ENCODE measurements at regions not wholly inside any gene's neighbourhood (a gene's known extent, or its start where the extent isn't known, plus 50 kb on each side); places are given as distances from the start of the nearest gene placed in this dataset.

GRCh38 chr3:168531116-168531515 lies 435.4 kb upstream of the GOLIM4 start:
- no peaks in the 10 kb centered on the region for H3K36me3 Mint-ChIP-seq (ENCODE audit: low read depth)
- DNase-seq, result no peak
- intact Hi-C loops (cut with micrococcal nuclease), result no loop called here
- CTCF ChIA-PET, result no interaction called here
- H3K4me1 Mint-ChIP-seq (ENCODE audit: low read depth), result no peaks in the 10 kb centered on the region
- no peaks in the 10 kb centered on the region for H3K27me3 Mint-ChIP-seq
- no peak for ATAC-seq
- H3K4me3 Mint-ChIP-seq, result no peak overlapping the region
- POLR2A ChIA-PET, result no interaction called here
- no peak for TF ChIP-seq CTCF (IDR thresholded peaks at IDR 0.05)
- H3K9me3 Mint-ChIP-seq, result peaks cover 4% of the 10 kb centered on the region
- no peak overlapping the region for H3K27ac Mint-ChIP-seq

GRCh38 chr3:168524129-168524528 lies 428.4 kb upstream of the GOLIM4 start:
- Mint-ChIP-seq H3K4me3 (no peak overlapping the region), H3K4me1 (ENCODE audit: low read depth) (no peaks in the 10 kb centered on the region), H3K36me3 (ENCODE audit: low read depth) (no peaks in the 10 kb centered on the region), H3K27me3 (peaks cover 2% of the 10 kb centered on the region), H3K9me3 (peaks cover 1% of the 10 kb centered on the region), H3K27ac (no peak overlapping the region)
- DNase-seq (no peak), ATAC-seq (no peak)
- ChIA-PET CTCF (no interaction called here), POLR2A (no interaction called here)
- intact Hi-C loops (cut with micrococcal nuclease), result no loop called here
- no peak for TF ChIP-seq CTCF (IDR thresholded peaks at IDR 0.05)

- Mint-ChIP-seq H3K9me3 (no peaks in the 10 kb centered on the region), H3K4me3 (no peak overlapping the region), H3K27me3 (peaks cover 2% of the 10 kb centered on the region), H3K4me1 (ENCODE audit: low read depth) (no peaks in the 10 kb centered on the region), H3K27ac (no peak overlapping the region), H3K36me3 (ENCODE audit: low read depth) (no peaks in the 10 kb centered on the region)
- peak; percentile 9 for DNase-seq
- ChIA-PET POLR2A (interaction anchor here (1.0 kb wide), 1 partner anchor 235 kb away, joined by 3 read pairs; no protein-coding TSS in a partner anchor), CTCF (interaction anchor here (1.0 to 1.3 kb wide), 2 partner anchors 306 to 329 kb away, joined by 3 read pairs; no protein-coding TSS in a partner anchor)
- no peak for TF ChIP-seq CTCF (IDR thresholded peaks at IDR 0.05)
- intact Hi-C loops (cut with micrococcal nuclease), result loop anchor here (10.0 kb wide), 1 partner anchor 327 kb away; no protein-coding TSS in a partner anchor
- ATAC-seq, result peak; percentile 47
Measured at GRCh38 chr3:168517249-168518071, 421.7 kb upstream of the GOLIM4 start.

- H3K4me3 Mint-ChIP-seq, result no peak overlapping the region
- CTCF ChIA-PET, result no interaction called here
- DNase-seq, result no peak
- ATAC-seq, result no peak
- H3K9me3 Mint-ChIP-seq, result no peaks in the 10 kb centered on the region
- no peak for TF ChIP-seq CTCF (IDR thresholded peaks at IDR 0.05)
- no peak overlapping the region for H3K27ac Mint-ChIP-seq
- no peaks in the 10 kb centered on the region for H3K4me1 Mint-ChIP-seq (ENCODE audit: low read depth)
- intact Hi-C loops (cut with micrococcal nuclease), result loop anchor here (10.0 kb wide), 1 partner anchor 331 kb away; no protein-coding TSS in a partner anchor
- no peaks in the 10 kb centered on the region for H3K27me3 Mint-ChIP-seq
- POLR2A ChIA-PET, result no interaction called here
- H3K36me3 Mint-ChIP-seq (ENCODE audit: low read depth), result no peaks in the 10 kb centered on the region
Measured at GRCh38 chr3:168514252-168514651, 418.5 kb upstream of the GOLIM4 start.

GRCh38 chr3:168512802-168513201 lies 417.1 kb upstream of the GOLIM4 start:
- intact Hi-C loops (cut with micrococcal nuclease), result loop anchor here (10.0 kb wide), 1 partner anchor 332 kb away; no protein-coding TSS in a partner anchor
- no peak overlapping the region for H3K27ac Mint-ChIP-seq
- TF ChIP-seq CTCF (IDR thresholded peaks at IDR 0.05), result no peak
- H3K36me3 Mint-ChIP-seq (ENCODE audit: low read depth), result no peaks in the 10 kb centered on the region
- no peak for ATAC-seq
- no peak overlapping the region for H3K4me3 Mint-ChIP-seq
- DNase-seq, result no peak
- no peaks in the 10 kb centered on the region for H3K9me3 Mint-ChIP-seq
- H3K4me1 Mint-ChIP-seq (ENCODE audit: low read depth), result no peaks in the 10 kb centered on the region
- no peaks in the 10 kb centered on the region for H3K27me3 Mint-ChIP-seq
- POLR2A ChIA-PET, result no interaction called here
- CTCF ChIA-PET, result no interaction called here

Data from activated CD8-positive, alpha-beta T cell treated with anti-CD3 and anti-CD28 coated beads for 36 hours (primary cell).